Tibial nerve (tissue), 4 donors: ENCODE measurements at regions not wholly inside any gene's neighbourhood (a gene's known extent, or its start where the extent isn't known, plus 50 kb on each side); places are given as distances from the start of the nearest gene placed in this dataset.
"Not testable (repeated sequence)": the region's sequence is repeated elsewhere in the genome, so short reads cannot be mapped to it uniquely, and the experiment has no call there.

ENCODE experiments used
- DNase-seq, 2 donors: peaks; one replicate each; pipeline ENCODE4 v3.0.0-alpha.2; 2019; ENCODE audit warnings: low spot score in 2 of 2
- H3K27ac ChIP-seq, 4 donors: fragments of 200-600 bp; sonication (generic) in 3 of 4; one replicate each; pipeline ENCODE4 v1.5.1; 2017 to 2019; ENCODE audit warnings: mild to moderate bottlenecking in 1 of 4
- H3K27me3 ChIP-seq, 2 donors: fragments of 200-600 bp; sonication (generic) in 1 of 2; one replicate each; pipeline versions ENCODE4 v1.5.1 to v1.6.0; 2017 to 2019
- H3K36me3 ChIP-seq, 3 donors: fragments of 200-600 bp; sonication (generic); one replicate each; pipeline ENCODE4 v1.5.1; 2018 to 2019
- H3K4me1 ChIP-seq, 4 donors: fragments of 200-600 bp; sonication (generic) in 3 of 4; one replicate each; pipeline ENCODE4 v1.5.1; 2017 to 2019
- H3K4me3 ChIP-seq, 4 donors: fragments of 200-600 bp; sonication (generic) in 3 of 4; one replicate each; pipeline ENCODE4 v1.5.1; 2017 to 2019; ENCODE audit warnings: mild to moderate bottlenecking in 1 of 4, moderate library complexity in 1 of 4
- H3K9me3 ChIP-seq, 4 donors: fragments of 200-600 bp; sonication (generic) in 3 of 4; one replicate each; pipeline ENCODE4 v1.5.1; 2017 to 2019
- CTCF ChIP-seq, 5 experiments: fragments of 200-600 bp in 3 of 5; fragments of 450-650 bp in 2 of 5; sonication (generic) in 3 of 5; IDR thresholded peaks; one replicate each; pipeline ENCODE4 v1.5.1; 2016 to 2019; ENCODE audit warnings: antibody characterized with exemption in 5 of 5, mild to moderate bottlenecking in 3 of 5, moderate library complexity in 2 of 5
- EP300 ChIP-seq, 2 donors: sonication (generic); formaldehyde crosslinking; IDR thresholded peaks; one replicate each; pipeline ENCODE4 v1.6.1; 2017; ENCODE audit warnings: antibody characterized with exemption in 2 of 2, mild to moderate bottlenecking in 1 of 2
- POLR2A ChIP-seq, 2 donors: fragments of 450-650 bp; IDR thresholded peaks; one replicate each; pipeline ENCODE4 v1.6.1; 2017; ENCODE audit warnings: antibody characterized with exemption in 2 of 2, mild to moderate bottlenecking in 2 of 2, moderate library complexity in 2 of 2
- WGBS, 2 donors: methylation state at CpG; one replicate each; pipeline ENCODE4 v1.1.5; 2018; 5-methylcytosine and 5-hydroxymethylcytosine counted together

GRCh38 chr1:119251751-119252150, 111.3 kb upstream of the WARS2 start:
- WGBS, 2 donors, result 67% methylated on average over 3 of the region's 3 CpGs
- DNase-seq, result no peak

GRCh38 chr1:119253366-119253765, 112.9 kb upstream of the WARS2 start:
- Histone ChIP-seq H3K9me3 (no peaks in the 10 kb centered on the region), H3K4me3 (no peak overlapping the region), H3K4me1 (no peaks in the 10 kb centered on the region), H3K36me3 (no peaks in the 10 kb centered on the region), H3K27me3 (no peaks in the 10 kb centered on the region), H3K27ac (no peak overlapping the region)
- WGBS, 2 donors, result 51 to 69% methylated on average over 1 of the region's 1 CpG
- TF ChIP-seq POLR2A (IDR thresholded peaks at IDR 0.05) (no peak), EP300 (IDR thresholded peaks at IDR 0.05) (no peak), CTCF (IDR thresholded peaks at IDR 0.05) (no peak)
- no peak for DNase-seq

More at GRCh38 chr1:119251751-119252150, 111.3 kb upstream of the WARS2 start:
- no peak overlapping the region for H3K27ac ChIP-seq
- H3K36me3 ChIP-seq, result no peaks in the 10 kb centered on the region
- H3K9me3 ChIP-seq, result no peaks in the 10 kb centered on the region
- TF ChIP-seq EP300 (IDR thresholded peaks at IDR 0.05), result no peak
- no peak for TF ChIP-seq POLR2A (IDR thresholded peaks at IDR 0.05)
- no peak for TF ChIP-seq CTCF (IDR thresholded peaks at IDR 0.05)
- H3K4me1 ChIP-seq, result no peaks in the 10 kb centered on the region
- no peaks in the 10 kb centered on the region for H3K27me3 ChIP-seq
- no peak overlapping the region for H3K4me3 ChIP-seq

- DNase-seq, result no peak
- no peak overlapping the region for H3K27ac ChIP-seq
- TF ChIP-seq POLR2A (IDR thresholded peaks at IDR 0.05), result no peak
- TF ChIP-seq EP300 (IDR thresholded peaks at IDR 0.05), result no peak
- TF ChIP-seq CTCF (IDR thresholded peaks at IDR 0.05), result no peak
- no peak overlapping the region for H3K4me3 ChIP-seq
- no peaks in the 10 kb centered on the region for H3K4me1 ChIP-seq
- H3K9me3 ChIP-seq, result no peaks in the 10 kb centered on the region
- H3K36me3 ChIP-seq, result no peaks in the 10 kb centered on the region
- no peaks in the 10 kb centered on the region for H3K27me3 ChIP-seq
- WGBS, 2 donors, result 76 to 81% methylated on average over 3 of the region's 3 CpGs
Measured at GRCh38 chr1:119254067-119254720, 113.7 kb upstream of the WARS2 start.

- H3K36me3 ChIP-seq, H3K4me1 ChIP-seq, DNase-seq, H3K9me3 ChIP-seq, H3K27ac ChIP-seq, H3K4me3 ChIP-seq, H3K27me3 ChIP-seq: not testable (repeated sequence)
- 95 to 96% methylated on average over 1 of the region's 1 CpG for WGBS, 2 donors
Measured at GRCh38 chr1:119256089-119256488, 112.5 kb upstream of the HAO2 start.

GRCh38 chr1:119260506-119260905, 108.1 kb upstream of the HAO2 start:
- DNase-seq, result no peak
- Histone ChIP-seq H3K9me3 (no peaks in the 10 kb centered on the region), H3K36me3 (no peaks in the 10 kb centered on the region), H3K27me3 (no peaks in the 10 kb centered on the region), H3K4me1 (no peaks in the 10 kb centered on the region), H3K27ac (no peak overlapping the region), H3K4me3 (no peak overlapping the region)
- TF ChIP-seq POLR2A (IDR thresholded peaks at IDR 0.05), result no peak
- no peak for TF ChIP-seq CTCF (IDR thresholded peaks at IDR 0.05)
- no peak for TF ChIP-seq EP300 (IDR thresholded peaks at IDR 0.05)
- 43 to 45% methylated on average over 5 of the region's 5 CpGs for whole genome bisulfite sequencing, 2 donors

GRCh38 chr1:119266386-119266785, 102.2 kb upstream of the HAO2 start:
- no peaks in the 10 kb centered on the region for H3K4me1 ChIP-seq
- H3K27me3 ChIP-seq, result no peaks in the 10 kb centered on the region
- no peak for TF ChIP-seq POLR2A (IDR thresholded peaks at IDR 0.05)
- TF ChIP-seq CTCF (IDR thresholded peaks at IDR 0.05), result no peak
- no peak for TF ChIP-seq EP300 (IDR thresholded peaks at IDR 0.05)
- no peak overlapping the region for H3K27ac ChIP-seq
- DNase-seq, result no peak
- H3K36me3 ChIP-seq, result no peaks in the 10 kb centered on the region
- no peaks in the 10 kb centered on the region for H3K9me3 ChIP-seq
- H3K4me3 ChIP-seq, result no peak overlapping the region
- 12 to 30% methylated on average over 1 of the region's 1 CpG for WGBS, 2 donors
